Breast epithelium (tissue), 3 donors: ENCODE measurements at regions not wholly inside any gene's neighbourhood (a gene's known extent, or its start where the extent isn't known, plus 50 kb on each side); places are given as distances from the start of the nearest gene placed in this dataset.

ENCODE experiments used
- POLR2AphosphoS5 ChIP-seq, 3 donors: sonication (generic); formaldehyde crosslinking; IDR thresholded peaks; one replicate each; pipeline ENCODE4 v1.6.1; 2017; ENCODE audit warnings: antibody characterized with exemption in 3 of 3
- TF ChIP-seq, protein P1 (sequence below), 3 donors: fragments of 450-650 bp; IDR thresholded peaks; one replicate each; pipeline ENCODE4 v1.5.1; 2016 to 2017; ENCODE audit warnings: antibody characterized with exemption in 3 of 3, mild to moderate bottlenecking in 3 of 3, moderate library complexity in 3 of 3

DNA sequence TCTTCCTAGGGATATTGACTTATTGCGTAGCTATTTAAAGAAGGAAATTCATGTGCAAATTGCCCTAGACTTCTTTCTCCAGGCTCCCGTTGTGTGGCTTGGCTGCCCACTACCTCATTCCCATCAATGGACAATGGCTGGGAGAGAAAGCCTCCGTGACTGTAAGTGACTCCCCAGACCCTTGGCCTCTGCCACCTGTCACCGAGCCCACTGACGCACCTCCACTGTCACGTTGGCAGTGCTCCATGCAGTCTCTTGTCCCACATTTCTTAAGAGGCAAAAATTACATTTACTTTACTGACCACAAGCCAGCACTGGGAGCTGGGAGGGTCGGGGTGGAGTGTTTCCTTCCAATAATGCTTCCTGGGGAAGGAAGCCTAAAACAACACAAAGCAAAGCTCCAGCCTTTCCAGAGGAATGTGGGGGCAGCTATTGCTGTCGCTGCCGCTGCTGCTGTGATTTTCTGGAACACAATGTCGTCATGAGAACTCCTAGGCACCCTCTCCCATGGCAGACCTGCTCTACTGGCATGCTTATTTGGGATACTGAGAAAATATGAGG, 89.7 kb upstream of the STEAP1B start:
- peak in 2 of 3 donors; percentile 48 to 76 for TF ChIP-seq POLR2AphosphoS5 (IDR thresholded peaks at IDR 0.05)
- TF ChIP-seq, protein P1, sequence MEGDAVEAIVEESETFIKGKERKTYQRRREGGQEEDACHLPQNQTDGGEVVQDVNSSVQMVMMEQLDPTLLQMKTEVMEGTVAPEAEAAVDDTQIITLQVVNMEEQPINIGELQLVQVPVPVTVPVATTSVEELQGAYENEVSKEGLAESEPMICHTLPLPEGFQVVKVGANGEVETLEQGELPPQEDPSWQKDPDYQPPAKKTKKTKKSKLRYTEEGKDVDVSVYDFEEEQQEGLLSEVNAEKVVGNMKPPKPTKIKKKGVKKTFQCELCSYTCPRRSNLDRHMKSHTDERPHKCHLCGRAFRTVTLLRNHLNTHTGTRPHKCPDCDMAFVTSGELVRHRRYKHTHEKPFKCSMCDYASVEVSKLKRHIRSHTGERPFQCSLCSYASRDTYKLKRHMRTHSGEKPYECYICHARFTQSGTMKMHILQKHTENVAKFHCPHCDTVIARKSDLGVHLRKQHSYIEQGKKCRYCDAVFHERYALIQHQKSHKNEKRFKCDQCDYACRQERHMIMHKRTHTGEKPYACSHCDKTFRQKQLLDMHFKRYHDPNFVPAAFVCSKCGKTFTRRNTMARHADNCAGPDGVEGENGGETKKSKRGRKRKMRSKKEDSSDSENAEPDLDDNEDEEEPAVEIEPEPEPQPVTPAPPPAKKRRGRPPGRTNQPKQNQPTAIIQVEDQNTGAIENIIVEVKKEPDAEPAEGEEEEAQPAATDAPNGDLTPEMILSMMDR (IDR thresholded peaks at IDR 0.05) = no peak
